ENCODE measurements at regions not wholly inside any gene's neighbourhood (a gene's known extent, or its start where the extent isn't known, plus 50 kb on each side); places are given as distances from the start of the nearest gene placed in this dataset.

GRCh38 chr5:92553326-92553725, 1027.7 kb downstream of the NR2F1-AS1 start:
- Histone ChIP-seq H3K36me3 (no peaks in the 10 kb centered on the region), H3K9me3 (no peaks in the 10 kb centered on the region), H3K27me3 (replicated peaks in 1 of 7) (no peaks in the 10 kb centered on the region), H3K27ac (no peak overlapping the region), H3K4me3 (no peak overlapping the region), H3K4me1 (no peaks in the 10 kb centered on the region)
- TF ChIP-seq POLR2AphosphoS5 (IDR thresholded peaks at IDR 0.05) (no peak), POLR2A (IDR thresholded peaks at IDR 0.05) (no peak), CTCF (IDR thresholded peaks at IDR 0.05 in 8 of 11, conservative IDR thresholded peaks at IDR 0.05 in 3 of 11) (no peak)
- intact Hi-C loops (cut with DNase I; ENCODE audit: low total_unique reads), result no loop called here
- no peak for DNase-seq

GRCh38 chr5:92552206-92553160, 1028.5 kb downstream of the NR2F1-AS1 start:
- Histone ChIP-seq H3K4me3 (no peak overlapping the region), H3K36me3 (no peaks in the 10 kb centered on the region), H3K4me1 (no peaks in the 10 kb centered on the region), H3K27me3 (replicated peaks in 1 of 7) (no peaks in the 10 kb centered on the region), H3K27ac (no peak overlapping the region), H3K9me3 (no peaks in the 10 kb centered on the region)
- WGBS, 5 donors, result 31 to 38% (median 36%) methylated on average over 8 of the region's 8 CpGs
- DNase-seq, result no peak
- TF ChIP-seq CTCF (IDR thresholded peaks at IDR 0.05 in 8 of 11, conservative IDR thresholded peaks at IDR 0.05 in 3 of 11), result no peak
- no peak for TF ChIP-seq POLR2A (IDR thresholded peaks at IDR 0.05)
- TF ChIP-seq POLR2AphosphoS5 (IDR thresholded peaks at IDR 0.05), result no peak
- intact Hi-C loops (cut with DNase I; ENCODE audit: low total_unique reads), result no loop called here

GRCh38 chr5:92548346-92548745, 1032.7 kb downstream of the NR2F1-AS1 start:
- H3K4me3 ChIP-seq, result no peak overlapping the region
- intact Hi-C loops (cut with DNase I; ENCODE audit: low total_unique reads), result no loop called here
- 50 to 72% (median 62%) methylated on average over 2 of the region's 2 CpGs for WGBS, 5 donors
- no peak for DNase-seq
- H3K27ac ChIP-seq, result no peak overlapping the region
- no peaks in the 10 kb centered on the region for H3K36me3 ChIP-seq
- H3K4me1 ChIP-seq, result no peaks in the 10 kb centered on the region
- TF ChIP-seq POLR2A (IDR thresholded peaks at IDR 0.05) (no peak), CTCF (IDR thresholded peaks at IDR 0.05 in 8 of 11, conservative IDR thresholded peaks at IDR 0.05 in 3 of 11) (no peak), POLR2AphosphoS5 (IDR thresholded peaks at IDR 0.05) (no peak)
- H3K27me3 ChIP-seq (replicated peaks in 1 of 7), result no peaks in the 10 kb centered on the region
- H3K9me3 ChIP-seq, result no peaks in the 10 kb centered on the region

- Histone ChIP-seq H3K27ac (no peak overlapping the region), H3K27me3 (replicated peaks in 1 of 7) (no peaks in the 10 kb centered on the region), H3K9me3 (peaks cover 0 to 16% (median 4%) of the 10 kb centered on the region in 8 donors), H3K4me3 (no peak overlapping the region), H3K4me1 (no peaks in the 10 kb centered on the region), H3K36me3 (no peaks in the 10 kb centered on the region)
- intact Hi-C loops (cut with DNase I; ENCODE audit: low total_unique reads), result no loop called here
- no peak for DNase-seq
- TF ChIP-seq POLR2AphosphoS5 (IDR thresholded peaks at IDR 0.05) (no peak), POLR2A (IDR thresholded peaks at IDR 0.05) (no peak), CTCF (IDR thresholded peaks at IDR 0.05 in 8 of 11, conservative IDR thresholded peaks at IDR 0.05 in 3 of 11) (no peak)
- 84 to 94% (median 86%) methylated on average over 1 of the region's 1 CpG for WGBS, 5 donors
These were observed 1036.4 kb downstream of the NR2F1-AS1 start for GRCh38 chr5:92544596-92544995.

All from spleen (tissue), 11 donors.